Testis (tissue), 2 donors: ENCODE measurements at regions not wholly inside any gene's neighbourhood (a gene's known extent, or its start where the extent isn't known, plus 50 kb on each side); places are given as distances from the start of the nearest gene placed in this dataset.

Source experiments
- DNase-seq: peaks from one replicate; pipeline ENCODE4 v3.0.0-alpha.2; 2019
- H3K27ac ChIP-seq, 2 donors: fragments of 200-600 bp; sonication (generic); one replicate each; pipeline ENCODE4 v1.5.1; 2019
- H3K27me3 ChIP-seq: fragments of 200-600 bp; sonication (generic); one replicate; pipeline ENCODE4 v1.5.1; 2019
- H3K36me3 ChIP-seq: fragments of 200-600 bp; sonication (generic); one replicate; pipeline ENCODE4 v1.5.1; 2017; ENCODE audit warnings: low read depth; ENCODE audit errors: missing control alignments
- H3K4me1 ChIP-seq: fragments of 200-600 bp; sonication (generic); one replicate; pipeline ENCODE4 v1.5.1; 2019
- H3K4me3 ChIP-seq, 2 donors: fragments of 200-600 bp; sonication (generic); one replicate each; pipeline ENCODE4 v1.5.1; 2017 to 2019
- H3K9me3 ChIP-seq: fragments of 200-600 bp; sonication (generic); one replicate; pipeline ENCODE4 v1.5.1; 2017
- CTCF ChIP-seq, 3 experiments: fragments of 450-650 bp in 2 of 3; fragments of 200-600 bp in 1 of 3; sonication (generic) in 1 of 3; IDR thresholded peaks; one replicate each; pipeline ENCODE4 v1.5.1; 2016 to 2019; ENCODE audit warnings: antibody characterized with exemption in 3 of 3, mild to moderate bottlenecking in 2 of 3, moderate library complexity in 1 of 3
- POLR2A ChIP-seq: fragments of 450-650 bp; IDR thresholded peaks from one replicate; pipeline ENCODE4 v1.6.1; 2017; ENCODE audit warnings: antibody characterized with exemption, mild to moderate bottlenecking, moderate library complexity
- WGBS, 2 donors: methylation state at CpG; one replicate each; pipeline ENCODE4 v1.1.5; 2018; 5-methylcytosine and 5-hydroxymethylcytosine counted together
- intact Hi-C: fragments of 100-400 bp; cut with DNase I; formaldehyde crosslinking; loops from one replicate; pipeline ENCODE4 v1.15.1; 2023; ENCODE audit warnings: low total_unique reads

- no peak overlapping the region for H3K27ac ChIP-seq
- H3K4me1 ChIP-seq: no peaks in the 10 kb centered on the region
- WGBS, 2 donors: 91 to 92% methylated on average over 17 of the region's 17 CpGs
- H3K27me3 ChIP-seq: no peaks in the 10 kb centered on the region
- DNase-seq: peak; percentile 8
- H3K36me3 ChIP-seq: no peaks in the 10 kb centered on the region
- intact Hi-C loops: no loop called here
- H3K4me3 ChIP-seq: no peak overlapping the region
- no peaks in the 10 kb centered on the region for H3K9me3 ChIP-seq
- no peak for TF ChIP-seq CTCF (IDR thresholded peaks at IDR 0.05)
- no peak for TF ChIP-seq POLR2A
Observed at GRCh38 chr2:240197462-240198139, 57.1 kb upstream of the OTOS start.

GRCh38 chr2:240198226-240198625 is 57.8 kb upstream of the OTOS start:
- H3K36me3 ChIP-seq: no peaks in the 10 kb centered on the region
- no peaks in the 10 kb centered on the region for H3K27me3 ChIP-seq
- no peaks in the 10 kb centered on the region for H3K9me3 ChIP-seq
- 92 to 95% methylated on average over 6 of the region's 6 CpGs for WGBS, 2 donors
- intact Hi-C loops: no loop called here
- H3K4me1 ChIP-seq: no peaks in the 10 kb centered on the region
- DNase-seq: peak; percentile 5
- no peak overlapping the region for H3K27ac ChIP-seq
- H3K4me3 ChIP-seq: no peak overlapping the region
- no peak for TF ChIP-seq POLR2A
- no peak for TF ChIP-seq CTCF (IDR thresholded peaks at IDR 0.05)

DNA sequence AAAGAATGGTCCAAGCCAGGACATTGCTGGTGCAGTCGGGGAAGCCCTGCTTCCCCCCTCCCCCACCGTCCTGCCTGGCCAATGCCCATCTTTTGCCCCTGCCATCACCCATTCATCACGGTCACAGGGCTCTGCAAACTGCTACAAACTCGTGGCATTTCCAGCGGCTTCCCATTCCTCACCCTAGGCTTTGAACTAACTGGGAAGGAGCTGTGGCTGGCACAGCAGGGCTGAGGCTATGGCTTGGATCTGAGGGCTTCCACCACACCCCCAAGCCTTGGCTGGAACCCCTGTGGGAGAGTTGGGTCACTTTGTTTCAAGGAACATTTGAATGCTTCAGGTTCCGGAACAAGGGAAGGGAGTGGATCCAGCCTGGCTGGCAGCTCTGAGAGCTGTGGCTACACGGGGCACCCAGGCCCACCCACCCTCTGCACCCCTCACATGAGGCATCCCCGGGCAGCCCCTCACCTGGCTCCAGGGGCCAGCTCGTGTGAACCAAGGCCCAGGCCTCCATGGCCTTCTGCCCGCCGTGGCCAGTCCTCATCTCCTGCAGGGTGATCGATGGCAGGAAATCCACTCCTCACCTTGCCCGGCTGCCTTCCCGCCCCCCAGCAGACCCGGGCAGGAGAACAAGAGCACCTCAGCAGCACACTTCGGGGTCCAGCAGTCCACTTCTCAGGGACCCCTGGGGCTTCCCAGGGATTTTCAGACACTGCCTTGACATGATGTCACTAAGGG is 58.8 kb upstream of the OTOS start:
- DNase-seq: peak; percentile 8
- 88 to 100% methylated on average over 2 to 15 of the region's 16 CpGs for WGBS, 2 donors
- Histone ChIP-seq H3K9me3 (no peaks in the 10 kb centered on the region), H3K27ac (no peak overlapping the region), H3K27me3 (no peaks in the 10 kb centered on the region), H3K36me3 (no peaks in the 10 kb centered on the region), H3K4me1 (no peaks in the 10 kb centered on the region), H3K4me3 (no peak overlapping the region)
- intact Hi-C loops: no loop called here
- TF ChIP-seq CTCF (IDR thresholded peaks at IDR 0.05): no peak
- TF ChIP-seq POLR2A: no peak

DNA sequence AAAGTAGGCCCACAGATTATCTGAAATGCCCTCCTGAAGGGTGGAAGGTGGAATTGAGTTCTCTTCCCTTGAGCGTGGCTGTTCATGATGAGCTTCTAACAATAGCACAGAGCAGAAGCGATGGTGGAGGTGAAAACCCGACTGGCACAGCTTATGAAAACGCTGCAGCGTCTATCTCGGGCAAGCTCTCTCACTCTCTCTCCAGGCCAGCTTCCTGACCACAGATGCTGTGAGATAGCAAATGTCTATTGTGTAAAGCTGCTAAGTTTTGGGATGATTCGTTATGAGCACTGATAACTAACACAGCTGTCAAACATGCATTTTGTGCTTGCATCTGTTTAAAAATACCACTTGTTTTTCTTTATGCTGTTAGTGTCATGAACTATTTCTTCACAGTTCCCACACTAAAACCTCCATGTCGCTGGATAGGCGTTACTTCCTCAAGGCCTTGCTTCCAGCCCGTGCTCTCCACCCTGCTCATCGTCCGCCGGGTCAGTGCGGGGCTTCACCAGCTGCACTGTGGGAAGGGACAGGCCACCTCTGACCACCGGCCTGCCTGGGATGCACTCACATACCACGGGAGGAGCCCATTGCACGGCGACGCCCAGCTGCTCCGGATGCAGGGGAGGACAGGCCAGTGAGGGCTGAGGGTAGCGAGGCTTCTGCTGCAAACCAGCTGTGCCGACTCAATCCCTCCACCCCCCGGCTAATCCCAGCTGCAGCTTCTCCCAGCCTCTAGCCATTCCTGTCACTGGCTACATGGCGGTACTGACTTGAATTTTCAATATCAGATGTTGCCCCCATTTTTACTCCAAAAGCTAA is 60.0 kb upstream of the OTOS start:
- TF ChIP-seq CTCF (IDR thresholded peaks at IDR 0.05): no peak
- TF ChIP-seq POLR2A: no peak
- Histone ChIP-seq H3K27ac (no peak overlapping the region), H3K4me1 (no peaks in the 10 kb centered on the region), H3K4me3 (no peak overlapping the region), H3K27me3 (no peaks in the 10 kb centered on the region), H3K9me3 (no peaks in the 10 kb centered on the region), H3K36me3 (no peaks in the 10 kb centered on the region)
- peak; percentile 11 for DNase-seq
- intact Hi-C loops: no loop called here
- 53 to 64% methylated on average over 18 to 24 of the region's 24 CpGs for WGBS, 2 donors
